NAMALWA (cell line): ENCODE measurements at regions not wholly inside any gene's neighbourhood (a gene's known extent, or its start where the extent isn't known, plus 50 kb on each side); places are given as distances from the start of the nearest gene placed in this dataset.
"Not testable (repeated sequence)": the region's sequence is repeated elsewhere in the genome, so short reads cannot be mapped to it uniquely, and the experiment has no call there.

ENCODE experiments used
- DNase-seq: peaks from one replicate; pipeline ENCODE4 v3.0.0-alpha.2; 2015; ENCODE audit warnings: low spot score

- DNase-seq, result peak; percentile 10
Observed at GRCh38 chr4:162841753-162842152, 324.9 kb downstream of the NAF1 start.

- DNase-seq, result peak; percentile 15
Observed at GRCh38 chr4:162839814-162840213, 326.9 kb downstream of the NAF1 start.

- DNase-seq, result no peak
Observed at GRCh38 chr4:162838671-162839070, 328.0 kb downstream of the NAF1 start.

- DNase-seq, result no peak
Observed at GRCh38 chr4:162837679-162838078, 329.0 kb downstream of the NAF1 start.

GRCh38 chr4:162837241-162837640 is 329.4 kb downstream of the NAF1 start:
- DNase-seq, result no peak

- DNase-seq, result no peak
Observed at GRCh38 chr4:162836773-162837172, 329.9 kb downstream of the NAF1 start.

GRCh38 chr4:162836258-162836657 is 330.4 kb downstream of the NAF1 start:
- DNase-seq, result not testable (repeated sequence)

GRCh38 chr4:162830899-162831298 is 335.8 kb downstream of the NAF1 start:
- DNase-seq, result no peak

GRCh38 chr4:162817374-162817773 is 349.3 kb downstream of the NAF1 start:
- DNase-seq, result not testable (repeated sequence)

GRCh38 chr4:162804351-162804924 is 362.3 kb downstream of the NAF1 start:
- DNase-seq, result no peak

- DNase-seq, result no peak
Observed at GRCh38 chr4:162803378-162803777, 363.3 kb downstream of the NAF1 start.

GRCh38 chr4:162797108-162797507 is 369.6 kb downstream of the NAF1 start:
- no peak for DNase-seq

- DNase-seq, result no peak
Observed at GRCh38 chr4:162793571-162793970, 373.1 kb downstream of the NAF1 start.

- no peak for DNase-seq
Observed at GRCh38 chr4:162793004-162793403, 373.7 kb downstream of the NAF1 start.

GRCh38 chr4:162791226-162791625 is 375.5 kb downstream of the NAF1 start:
- no peak for DNase-seq

GRCh38 chr4:162787120-162787519 is 379.6 kb downstream of the NAF1 start:
- DNase-seq, result no peak

- DNase-seq, result no peak
Observed at GRCh38 chr4:162782778-162783525, 383.7 kb downstream of the NAF1 start.

- no peak for DNase-seq
Observed at GRCh38 chr4:162782096-162782777, 384.5 kb downstream of the NAF1 start.

GRCh38 chr4:162770761-162771490 is 395.8 kb downstream of the NAF1 start:
- DNase-seq, result no peak

GRCh38 chr4:162767083-162767482 is 399.6 kb downstream of the NAF1 start:
- no peak for DNase-seq

- DNase-seq, result no peak
Observed at GRCh38 chr4:162761965-162762364, 404.7 kb downstream of the NAF1 start.

- not testable (repeated sequence) for DNase-seq
Observed at GRCh38 chr4:162740228-162740627, 426.5 kb downstream of the NAF1 start.

- not testable (repeated sequence) for DNase-seq
Observed at GRCh38 chr4:162739596-162739995, 427.1 kb downstream of the NAF1 start.
